ENCODE measurements at regions not wholly inside any gene's neighbourhood (a gene's known extent, or its start where the extent isn't known, plus 50 kb on each side); places are given as distances from the start of the nearest gene placed in this dataset.

- TF ChIP-seq CTCF (IDR thresholded peaks at IDR 0.05; ENCODE audit: low read depth, low read length, missing control alignments), result no peak
- no peak for DNase-seq (ENCODE audit: extremely low read depth, low read depth)
These were observed 393.1 kb upstream of the KLHL29 start for GRCh38 chr2:22991844-22992243.

GRCh38 chr2:22992441-22992840 is 392.5 kb upstream of the KLHL29 start:
- DNase-seq (ENCODE audit: extremely low read depth, low read depth), result no peak
- TF ChIP-seq CTCF (IDR thresholded peaks at IDR 0.05; ENCODE audit: low read depth, low read length, missing control alignments), result no peak
- H3K4me3 ChIP-seq (replicated peaks; ENCODE audit: low read depth, low read length), result no peak overlapping the region

More at GRCh38 chr2:22991844-22992243, 393.1 kb upstream of the KLHL29 start:
- H3K4me3 ChIP-seq (replicated peaks; ENCODE audit: low read depth, low read length), result no peak overlapping the region

GRCh38 chr2:22993250-22993649 is 391.7 kb upstream of the KLHL29 start:
- no peak for DNase-seq (ENCODE audit: extremely low read depth, low read depth)
- H3K4me3 ChIP-seq (replicated peaks; ENCODE audit: low read depth, low read length), result no peak overlapping the region

GRCh38 chr2:22995576-22995975 is 389.4 kb upstream of the KLHL29 start:
- H3K4me3 ChIP-seq (replicated peaks; ENCODE audit: low read depth, low read length), result no peak overlapping the region
- DNase-seq (ENCODE audit: extremely low read depth, low read depth), result no peak
- no peak for TF ChIP-seq CTCF (IDR thresholded peaks at IDR 0.05; ENCODE audit: low read depth, low read length, missing control alignments)

More at GRCh38 chr2:22993250-22993649, 391.7 kb upstream of the KLHL29 start:
- no peak for TF ChIP-seq CTCF (IDR thresholded peaks at IDR 0.05; ENCODE audit: low read depth, low read length, missing control alignments)

- no peak overlapping the region for H3K4me3 ChIP-seq (replicated peaks; ENCODE audit: low read depth, low read length)
- DNase-seq (ENCODE audit: extremely low read depth, low read depth), result no peak
- TF ChIP-seq CTCF (IDR thresholded peaks at IDR 0.05; ENCODE audit: low read depth, low read length, missing control alignments), result no peak
These were observed 388.1 kb upstream of the KLHL29 start for GRCh38 chr2:22996911-22997310.

- DNase-seq (ENCODE audit: extremely low read depth, low read depth), result no peak
- TF ChIP-seq CTCF (IDR thresholded peaks at IDR 0.05; ENCODE audit: low read depth, low read length, missing control alignments), result no peak
- H3K4me3 ChIP-seq (replicated peaks; ENCODE audit: low read depth, low read length), result no peak overlapping the region
These were observed 386.6 kb upstream of the KLHL29 start for GRCh38 chr2:22998359-22998758.

GRCh38 chr2:22999951-23000350 is 385.0 kb upstream of the KLHL29 start:
- TF ChIP-seq CTCF (IDR thresholded peaks at IDR 0.05; ENCODE audit: low read depth, low read length, missing control alignments), result no peak
- H3K4me3 ChIP-seq (replicated peaks; ENCODE audit: low read depth, low read length), result no peak overlapping the region

More at GRCh38 chr2:22999951-23000350, 385.0 kb upstream of the KLHL29 start:
- no peak for DNase-seq (ENCODE audit: extremely low read depth, low read depth)

Measured in HFF-Myc (cell line).